Keratinocyte (primary cell): ENCODE measurements at regions not wholly inside any gene's neighbourhood (a gene's known extent, or its start where the extent isn't known, plus 50 kb on each side); places are given as distances from the start of the nearest gene placed in this dataset.

Experiments
- DNase-seq: peaks from one replicate; pipeline ENCODE4 v3.0.0-alpha.2; 2011; ENCODE audit warnings: low read depth, missing footprints, low spot score
- FAIRE-seq: peaks from 2 replicates; lab custom pipeline; 2011; peaks lifted over from hg19 to GRCh38; lab: Jason Lieb, UNC
- H2AFZ ChIP-seq: 2 replicates; pipeline ENCODE4 v1.6.0; 2012; ENCODE audit warnings: low read length, control low read depth, inconsistent platforms; ENCODE audit not compliant: control insufficient read depth
- H3K27ac ChIP-seq: 2 replicates; pipeline ENCODE4 v1.5.1; 2011; ENCODE audit warnings: low read length; ENCODE audit not compliant: control insufficient read depth, insufficient read depth
- H3K27me3 ChIP-seq: 3 replicates; pipeline ENCODE4 v1.6.0; 2011; ENCODE audit warnings: low read length; ENCODE audit not compliant: control insufficient read depth, insufficient read depth; ENCODE audit errors: extremely low read depth
- H3K36me3 ChIP-seq, 2 experiments: 2 replicates in 1 of 2; 3 replicates in 1 of 2; pipeline ENCODE4 v1.5.1; 2011; ENCODE audit warnings: low read length in 2 of 2, mild to moderate bottlenecking in 1 of 2; ENCODE audit not compliant: control insufficient read depth in 2 of 2, insufficient read depth in 2 of 2; ENCODE audit errors: extremely low read depth in 1 of 2
- H3K4me1 ChIP-seq: 3 replicates; pipeline ENCODE4 v1.5.1; 2011; ENCODE audit warnings: low read length; ENCODE audit not compliant: control insufficient read depth, insufficient read depth; ENCODE audit errors: extremely low read depth
- H3K4me2 ChIP-seq: 3 replicates; pipeline ENCODE4 v1.6.0; 2011; ENCODE audit warnings: low read depth, low read length; ENCODE audit not compliant: control insufficient read depth, insufficient read depth; ENCODE audit errors: extremely low read depth
- H3K4me3 ChIP-seq, 3 experiments: fragments of 200-600 bp in 1 of 3; sonication (generic) in 1 of 3; 2 replicates in 2 of 3; 3 replicates in 1 of 3; pipeline ENCODE4 v1.5.1; 2011 to 2016; ENCODE audit warnings: low read length in 3 of 3, mild to moderate bottlenecking in 3 of 3, control low read depth in 2 of 3, inconsistent platforms in 1 of 3, low read depth in 1 of 3, mixed read lengths in 1 of 3, mixed run types in 1 of 3, moderate library complexity in 1 of 3; ENCODE audit not compliant: control insufficient read depth in 2 of 3, insufficient read depth in 2 of 3; ENCODE audit errors: extremely low read depth in 1 of 3
- H3K79me2 ChIP-seq: 2 replicates; pipeline ENCODE4 v1.6.0; 2012; ENCODE audit warnings: low read length; ENCODE audit not compliant: control insufficient read depth, insufficient read depth
- H3K9ac ChIP-seq: 3 replicates; pipeline ENCODE4 v1.6.0; 2011; ENCODE audit warnings: low read length; ENCODE audit not compliant: control insufficient read depth, insufficient read depth; ENCODE audit errors: extremely low read depth
- H3K9me1 ChIP-seq: 3 replicates; pipeline ENCODE4 v1.6.0; 2011; ENCODE audit warnings: low read length; ENCODE audit not compliant: control insufficient read depth, insufficient read depth; ENCODE audit errors: extremely low read depth
- H3K9me3 ChIP-seq: 2 replicates; pipeline ENCODE4 v1.5.1; 2012; ENCODE audit warnings: low read depth, low read length; ENCODE audit not compliant: control insufficient read depth
- H4K20me1 ChIP-seq: 3 replicates; pipeline ENCODE4 v1.6.0; 2011; ENCODE audit warnings: low read length; ENCODE audit not compliant: control insufficient read depth, insufficient read depth; ENCODE audit errors: extremely low read depth
- EZH2 ChIP-seq: IDR thresholded peaks from one replicate; pipeline ENCODE4 v1.6.1; 2012; ENCODE audit warnings: inconsistent platforms, mild to moderate bottlenecking, low read length, moderate library complexity
- dilution Hi-C: fragments of 300-500 bp; cut with MboI; formaldehyde crosslinking; loops from one replicate; pipeline ENCODE4 v1.7.0; 2020; ENCODE audit warnings: low sequenced_read_pairs; ENCODE audit not compliant: extremely low pct_ligation_motif_present
- TF ChIP-seq, protein P1 (sequence below), 3 experiments: IDR thresholded peaks in 1 of 3; conservative IDR thresholded peaks in 1 of 3; optimal IDR thresholded peaks in 1 of 3; 2 replicates in 2 of 3; 3 replicates in 1 of 3; pipeline versions ENCODE3 to v1.5.1; 2011; ENCODE audit warnings: low read length in 3 of 3, mild to moderate bottlenecking in 3 of 3, moderate library complexity in 2 of 3, control low read depth in 1 of 3, inconsistent platforms in 1 of 3; ENCODE audit not compliant: insufficient read depth in 2 of 3; ENCODE audit errors: extremely low read depth in 1 of 3

DNA sequence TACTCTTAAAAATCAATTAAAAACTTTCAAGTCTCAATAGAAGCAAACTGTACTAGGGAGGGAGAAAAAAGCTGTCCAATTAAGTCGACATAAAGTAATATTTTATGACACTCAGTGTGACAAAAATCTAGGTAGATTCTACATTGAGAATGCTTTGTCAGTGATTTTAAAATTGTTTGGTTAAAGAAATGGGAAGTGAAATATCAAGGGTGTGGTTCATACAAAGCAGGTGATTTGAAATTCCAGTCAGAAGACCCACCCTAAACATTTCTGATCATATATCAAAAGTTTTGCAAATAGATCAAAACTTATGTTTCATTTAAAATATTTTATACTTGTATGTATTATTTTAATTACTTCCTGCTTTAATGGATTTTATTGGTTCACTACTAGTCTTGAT, 338.9 kb upstream of the DCC start:
- Histone ChIP-seq H3K36me3 (no peaks in the 10 kb centered on the region), H3K4me1 (no peaks in the 10 kb centered on the region), H3K9me1 (no peaks in the 10 kb centered on the region), H2AFZ (no peak overlapping the region), H4K20me1 (no peaks in the 10 kb centered on the region), H3K9me3 (no peaks in the 10 kb centered on the region), H3K79me2 (no peaks in the 10 kb centered on the region), H3K27ac (no peak overlapping the region), H3K4me2 (no peak overlapping the region), H3K9ac (no peak overlapping the region), H3K4me3 (no peak overlapping the region), H3K27me3 (no peaks in the 10 kb centered on the region)
- DNase-seq (no peak), FAIRE-seq (no peak)
- TF ChIP-seq EZH2 = no peak
- TF ChIP-seq, protein P1, sequence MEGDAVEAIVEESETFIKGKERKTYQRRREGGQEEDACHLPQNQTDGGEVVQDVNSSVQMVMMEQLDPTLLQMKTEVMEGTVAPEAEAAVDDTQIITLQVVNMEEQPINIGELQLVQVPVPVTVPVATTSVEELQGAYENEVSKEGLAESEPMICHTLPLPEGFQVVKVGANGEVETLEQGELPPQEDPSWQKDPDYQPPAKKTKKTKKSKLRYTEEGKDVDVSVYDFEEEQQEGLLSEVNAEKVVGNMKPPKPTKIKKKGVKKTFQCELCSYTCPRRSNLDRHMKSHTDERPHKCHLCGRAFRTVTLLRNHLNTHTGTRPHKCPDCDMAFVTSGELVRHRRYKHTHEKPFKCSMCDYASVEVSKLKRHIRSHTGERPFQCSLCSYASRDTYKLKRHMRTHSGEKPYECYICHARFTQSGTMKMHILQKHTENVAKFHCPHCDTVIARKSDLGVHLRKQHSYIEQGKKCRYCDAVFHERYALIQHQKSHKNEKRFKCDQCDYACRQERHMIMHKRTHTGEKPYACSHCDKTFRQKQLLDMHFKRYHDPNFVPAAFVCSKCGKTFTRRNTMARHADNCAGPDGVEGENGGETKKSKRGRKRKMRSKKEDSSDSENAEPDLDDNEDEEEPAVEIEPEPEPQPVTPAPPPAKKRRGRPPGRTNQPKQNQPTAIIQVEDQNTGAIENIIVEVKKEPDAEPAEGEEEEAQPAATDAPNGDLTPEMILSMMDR (optimal IDR thresholded peaks at IDR 0.05 in 1 of 3, IDR thresholded peaks at IDR 0.05 in 1 of 3, conservative IDR thresholded peaks at IDR 0.05 in 1 of 3; ENCODE audit: extremely low read depth in 1 of 3, insufficient read depth in 2 of 3, low read length in 3 of 3) = no peak
- dilution Hi-C loops = no loop called here

DNA sequence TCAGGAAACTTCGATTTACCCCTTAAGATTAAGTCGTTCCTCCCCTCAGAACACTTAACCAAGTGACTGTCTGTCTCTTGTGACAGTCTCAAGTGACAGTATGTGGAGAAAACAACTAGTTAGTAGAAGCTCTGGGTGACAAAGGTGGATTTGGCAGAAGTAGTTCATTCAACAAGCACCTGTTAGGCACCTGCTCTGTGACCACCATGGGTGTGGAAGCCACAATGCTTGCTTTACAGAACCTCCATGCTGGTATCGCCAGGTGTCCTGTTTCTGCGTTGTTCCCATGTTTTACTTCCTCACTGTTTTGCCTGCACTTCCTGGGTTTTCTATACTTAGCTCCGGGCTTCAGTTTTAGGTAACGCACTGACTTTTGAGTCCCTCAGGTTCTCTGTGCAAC, 337.4 kb upstream of the DCC start:
- Histone ChIP-seq H2AFZ (no peak overlapping the region), H3K9me1 (no peaks in the 10 kb centered on the region), H3K4me3 (no peak overlapping the region), H3K36me3 (no peaks in the 10 kb centered on the region), H3K79me2 (no peaks in the 10 kb centered on the region), H3K27ac (no peak overlapping the region), H3K4me2 (no peak overlapping the region), H3K27me3 (no peaks in the 10 kb centered on the region), H3K9me3 (no peaks in the 10 kb centered on the region), H4K20me1 (no peaks in the 10 kb centered on the region), H3K4me1 (no peaks in the 10 kb centered on the region), H3K9ac (no peak overlapping the region)
- no peak for TF ChIP-seq EZH2
- TF ChIP-seq, protein P1 (optimal IDR thresholded peaks at IDR 0.05 in 1 of 3, IDR thresholded peaks at IDR 0.05 in 1 of 3, conservative IDR thresholded peaks at IDR 0.05 in 1 of 3; ENCODE audit: extremely low read depth in 1 of 3, insufficient read depth in 2 of 3, low read length in 3 of 3) = no peak
- FAIRE-seq (no peak), DNase-seq (no peak)
- dilution Hi-C loops = no loop called here
